ENCODE measurements at regions not wholly inside any gene's neighbourhood (a gene's known extent, or its start where the extent isn't known, plus 50 kb on each side); places are given as distances from the start of the nearest gene placed in this dataset.

DNA sequence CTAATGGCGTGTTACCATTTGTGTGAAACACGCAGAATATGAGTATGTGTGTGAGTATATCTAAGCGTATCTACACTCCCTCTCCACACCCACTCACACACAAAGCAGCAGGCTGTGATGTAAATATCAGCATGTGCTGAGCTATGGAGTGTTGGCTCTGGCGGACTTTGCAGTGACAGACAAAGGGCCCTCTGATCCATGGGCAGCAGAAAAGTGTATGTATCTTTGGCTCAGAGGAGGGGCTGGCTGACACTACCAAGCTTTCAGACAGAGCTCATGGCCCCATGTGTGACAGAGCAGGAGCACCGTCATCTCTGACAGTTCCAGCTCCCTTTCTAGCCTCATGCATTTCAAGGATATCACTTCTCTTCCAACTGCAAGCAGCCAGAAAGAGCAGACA is 57.2 kb upstream of the ASB18 start:
- TF ChIP-seq, protein P1, sequence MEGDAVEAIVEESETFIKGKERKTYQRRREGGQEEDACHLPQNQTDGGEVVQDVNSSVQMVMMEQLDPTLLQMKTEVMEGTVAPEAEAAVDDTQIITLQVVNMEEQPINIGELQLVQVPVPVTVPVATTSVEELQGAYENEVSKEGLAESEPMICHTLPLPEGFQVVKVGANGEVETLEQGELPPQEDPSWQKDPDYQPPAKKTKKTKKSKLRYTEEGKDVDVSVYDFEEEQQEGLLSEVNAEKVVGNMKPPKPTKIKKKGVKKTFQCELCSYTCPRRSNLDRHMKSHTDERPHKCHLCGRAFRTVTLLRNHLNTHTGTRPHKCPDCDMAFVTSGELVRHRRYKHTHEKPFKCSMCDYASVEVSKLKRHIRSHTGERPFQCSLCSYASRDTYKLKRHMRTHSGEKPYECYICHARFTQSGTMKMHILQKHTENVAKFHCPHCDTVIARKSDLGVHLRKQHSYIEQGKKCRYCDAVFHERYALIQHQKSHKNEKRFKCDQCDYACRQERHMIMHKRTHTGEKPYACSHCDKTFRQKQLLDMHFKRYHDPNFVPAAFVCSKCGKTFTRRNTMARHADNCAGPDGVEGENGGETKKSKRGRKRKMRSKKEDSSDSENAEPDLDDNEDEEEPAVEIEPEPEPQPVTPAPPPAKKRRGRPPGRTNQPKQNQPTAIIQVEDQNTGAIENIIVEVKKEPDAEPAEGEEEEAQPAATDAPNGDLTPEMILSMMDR (IDR thresholded peaks at IDR 0.05; ENCODE audit: low read depth, low read length), result no peak
- no peak for TF ChIP-seq POLR2A (IDR thresholded peaks at IDR 0.05; ENCODE audit: extremely low read depth, insufficient read length)
- TF ChIP-seq, protein P2, sequence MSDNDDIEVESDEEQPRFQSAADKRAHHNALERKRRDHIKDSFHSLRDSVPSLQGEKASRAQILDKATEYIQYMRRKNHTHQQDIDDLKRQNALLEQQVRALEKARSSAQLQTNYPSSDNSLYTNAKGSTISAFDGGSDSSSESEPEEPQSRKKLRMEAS (IDR thresholded peaks at IDR 0.05; ENCODE audit: low read depth, low read length), result no peak
- TF ChIP-seq MYC (IDR thresholded peaks at IDR 0.05; ENCODE audit: low read depth, low read length), result no peak

Measured in NB4 (cell line).